Endothelial cell (in vitro differentiated cells): ENCODE measurements at regions not wholly inside any gene's neighbourhood (a gene's known extent, or its start where the extent isn't known, plus 50 kb on each side); places are given as distances from the start of the nearest gene placed in this dataset.

Source experiments
- DNase-seq: peaks from one replicate; pipeline ENCODE4 v3.0.0; 2021; ENCODE audit warnings: low spot score
- H3K27ac Mint-ChIP-seq: one replicate; pipeline ENCODE4 v1.8.0; 2021; ENCODE audit warnings: mixed read lengths, inconsistent platforms; ENCODE audit not compliant: unreplicated experiment
- H3K27me3 Mint-ChIP-seq: one replicate; pipeline ENCODE4 v1.8.0; 2021; ENCODE audit warnings: mild to moderate bottlenecking, moderate library complexity, mixed read lengths, inconsistent platforms; ENCODE audit not compliant: unreplicated experiment
- H3K36me3 Mint-ChIP-seq: one replicate; pipeline ENCODE4 v1.8.0; 2021; ENCODE audit warnings: mild to moderate bottlenecking, low read depth, mixed read lengths, inconsistent platforms; ENCODE audit not compliant: unreplicated experiment
- H3K4me1 Mint-ChIP-seq: one replicate; pipeline ENCODE4 v1.8.0; 2021; ENCODE audit warnings: mild to moderate bottlenecking, mixed read lengths, inconsistent platforms; ENCODE audit not compliant: unreplicated experiment
- H3K4me3 Mint-ChIP-seq: one replicate; pipeline ENCODE4 v1.8.0; 2021; ENCODE audit warnings: mild to moderate bottlenecking, mixed read lengths, inconsistent platforms; ENCODE audit not compliant: unreplicated experiment
- H3K9me3 Mint-ChIP-seq: one replicate; pipeline ENCODE4 v1.8.0; 2021; ENCODE audit warnings: mixed read lengths, inconsistent platforms; ENCODE audit not compliant: unreplicated experiment
- TF ChIP-seq, protein P1 (sequence below): fragments of 200-600 bp; sonication (generic); IDR thresholded peaks from one replicate; pipeline ENCODE4 v1.5.0; 2021; ENCODE audit warnings: antibody characterized with exemption; ENCODE audit not compliant: unreplicated experiment

DNA sequence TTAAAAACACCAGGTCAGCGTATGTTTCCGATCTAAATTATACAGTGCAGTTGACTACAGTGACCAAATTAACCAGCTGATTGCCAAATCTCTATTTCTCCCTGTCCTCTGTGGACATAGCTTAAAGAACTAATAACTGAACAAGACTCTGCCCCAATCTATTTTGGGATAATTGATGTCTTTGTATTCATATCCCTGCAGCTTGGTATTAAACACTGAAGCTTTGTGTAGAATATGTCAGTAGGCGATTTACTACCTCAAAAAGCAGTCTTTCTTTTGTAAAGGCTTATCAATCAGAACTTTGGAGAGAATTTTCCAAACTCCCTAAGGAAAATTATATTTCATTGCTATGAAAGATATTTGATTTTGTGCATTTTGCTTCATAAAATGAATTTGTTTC, 258.2 kb downstream of the SOX2 start:
- Mint-ChIP-seq H3K4me1 (peaks cover 14% of the 10 kb centered on the region), H3K9me3 (no peaks in the 10 kb centered on the region), H3K27me3 (no peaks in the 10 kb centered on the region), H3K4me3 (no peak overlapping the region), H3K27ac (no peak overlapping the region), H3K36me3 (no peaks in the 10 kb centered on the region)
- TF ChIP-seq, protein P1, sequence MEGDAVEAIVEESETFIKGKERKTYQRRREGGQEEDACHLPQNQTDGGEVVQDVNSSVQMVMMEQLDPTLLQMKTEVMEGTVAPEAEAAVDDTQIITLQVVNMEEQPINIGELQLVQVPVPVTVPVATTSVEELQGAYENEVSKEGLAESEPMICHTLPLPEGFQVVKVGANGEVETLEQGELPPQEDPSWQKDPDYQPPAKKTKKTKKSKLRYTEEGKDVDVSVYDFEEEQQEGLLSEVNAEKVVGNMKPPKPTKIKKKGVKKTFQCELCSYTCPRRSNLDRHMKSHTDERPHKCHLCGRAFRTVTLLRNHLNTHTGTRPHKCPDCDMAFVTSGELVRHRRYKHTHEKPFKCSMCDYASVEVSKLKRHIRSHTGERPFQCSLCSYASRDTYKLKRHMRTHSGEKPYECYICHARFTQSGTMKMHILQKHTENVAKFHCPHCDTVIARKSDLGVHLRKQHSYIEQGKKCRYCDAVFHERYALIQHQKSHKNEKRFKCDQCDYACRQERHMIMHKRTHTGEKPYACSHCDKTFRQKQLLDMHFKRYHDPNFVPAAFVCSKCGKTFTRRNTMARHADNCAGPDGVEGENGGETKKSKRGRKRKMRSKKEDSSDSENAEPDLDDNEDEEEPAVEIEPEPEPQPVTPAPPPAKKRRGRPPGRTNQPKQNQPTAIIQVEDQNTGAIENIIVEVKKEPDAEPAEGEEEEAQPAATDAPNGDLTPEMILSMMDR: no peak
- no peak for DNase-seq

DNA sequence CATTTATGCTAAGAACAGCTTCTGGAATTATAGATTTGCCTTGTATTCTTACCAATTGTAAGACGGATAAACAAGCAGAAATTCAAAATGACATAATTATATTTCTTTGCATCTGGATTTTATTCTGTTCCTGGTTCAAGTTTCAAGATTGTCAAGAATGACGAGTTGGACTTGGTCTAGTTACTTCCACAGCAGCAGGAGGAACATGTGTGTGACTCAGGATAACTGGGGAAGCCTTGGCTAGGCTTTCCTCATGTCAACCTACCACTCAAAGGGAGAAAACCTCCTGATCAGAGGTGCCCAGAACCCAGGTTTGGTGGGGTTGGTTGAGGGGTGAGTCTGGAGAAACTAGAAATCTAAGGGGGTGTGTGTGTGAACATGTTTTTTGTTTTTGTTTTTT, 259.7 kb downstream of the SOX2 start:
- Mint-ChIP-seq H3K9me3 (no peaks in the 10 kb centered on the region), H3K36me3 (no peaks in the 10 kb centered on the region), H3K27me3 (no peaks in the 10 kb centered on the region), H3K27ac (no peak overlapping the region), H3K4me3 (no peak overlapping the region), H3K4me1 (peaks cover 14% of the 10 kb centered on the region)
- no peak for DNase-seq
- TF ChIP-seq, protein P1: no peak

DNA sequence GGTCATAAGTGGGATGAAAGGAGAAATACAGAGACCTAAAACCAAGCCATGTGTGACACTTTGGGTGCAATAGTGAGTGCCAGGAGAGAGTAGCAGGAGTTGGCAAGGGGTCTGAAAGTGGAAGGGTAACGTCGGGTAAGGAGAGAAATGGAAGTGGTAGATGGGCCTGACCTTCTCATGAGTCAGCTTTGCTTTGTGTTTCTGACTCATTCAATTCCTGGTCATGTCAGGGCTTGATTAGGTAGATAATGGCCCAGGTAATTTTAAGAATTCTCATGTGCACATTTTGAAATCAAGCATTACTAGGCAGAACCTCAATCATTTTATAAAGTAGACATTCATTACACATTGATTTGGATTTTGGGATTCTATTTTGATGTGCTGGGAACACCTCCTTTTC, 262.5 kb downstream of the SOX2 start:
- Mint-ChIP-seq H3K4me1 (peaks cover 14% of the 10 kb centered on the region), H3K27me3 (no peaks in the 10 kb centered on the region), H3K36me3 (no peaks in the 10 kb centered on the region), H3K4me3 (no peak overlapping the region), H3K9me3 (no peaks in the 10 kb centered on the region), H3K27ac (no peak overlapping the region)
- no peak for DNase-seq
- TF ChIP-seq, protein P1: no peak

DNA sequence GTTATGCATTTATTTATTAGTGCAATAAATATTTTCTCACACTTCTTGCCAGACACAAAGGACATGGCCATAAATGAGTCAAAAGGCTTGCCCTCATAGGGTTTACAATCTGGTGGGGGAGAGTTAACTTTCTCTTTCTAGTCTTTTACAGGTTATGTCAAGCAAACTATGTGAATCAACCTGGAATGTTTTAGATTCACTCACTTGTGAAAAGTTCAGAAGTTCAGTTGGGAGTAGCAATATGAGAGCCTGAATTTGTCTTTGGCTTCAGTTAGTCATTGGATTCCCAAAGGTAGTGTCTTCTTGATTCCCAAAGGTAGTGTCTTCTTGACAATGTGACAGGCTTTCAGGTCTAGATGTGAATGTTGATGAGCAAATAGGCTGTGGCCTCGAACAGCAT, 264.8 kb downstream of the SOX2 start:
- no peaks in the 10 kb centered on the region for H3K9me3 Mint-ChIP-seq
- H3K27me3 Mint-ChIP-seq: no peaks in the 10 kb centered on the region
- peaks cover 12% of the 10 kb centered on the region for H3K4me1 Mint-ChIP-seq
- no peak for DNase-seq
- H3K36me3 Mint-ChIP-seq: no peaks in the 10 kb centered on the region
- TF ChIP-seq, protein P1: no peak
- no peak overlapping the region for H3K4me3 Mint-ChIP-seq
- no peak overlapping the region for H3K27ac Mint-ChIP-seq

DNA sequence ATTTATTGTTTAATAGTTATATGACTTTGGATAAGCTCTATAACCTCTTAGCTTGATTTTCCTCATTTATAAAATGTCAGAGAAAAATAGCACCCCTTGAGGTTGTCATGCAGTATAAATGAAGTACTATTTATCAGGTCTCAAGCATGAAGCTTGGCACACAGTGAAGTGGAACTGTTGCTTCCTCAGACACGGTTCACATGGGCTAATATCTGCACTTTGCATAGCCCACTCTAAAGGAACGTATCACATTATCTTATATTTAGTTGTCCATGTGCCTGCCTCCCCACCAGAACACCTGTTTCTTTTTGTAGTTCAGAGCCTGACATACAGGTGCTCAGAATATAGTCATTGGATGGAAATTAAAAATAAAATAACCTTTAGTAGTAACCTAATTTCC, 273.7 kb downstream of the SOX2 start:
- peaks cover 3% of the 10 kb centered on the region for H3K27me3 Mint-ChIP-seq
- TF ChIP-seq, protein P1: no peak
- H3K4me3 Mint-ChIP-seq: no peak overlapping the region
- no peak overlapping the region for H3K27ac Mint-ChIP-seq
- H3K4me1 Mint-ChIP-seq: no peaks in the 10 kb centered on the region
- no peaks in the 10 kb centered on the region for H3K36me3 Mint-ChIP-seq
- no peaks in the 10 kb centered on the region for H3K9me3 Mint-ChIP-seq
- no peak for DNase-seq
